ENCODE measurements at regions not wholly inside any gene's neighbourhood (a gene's known extent, or its start where the extent isn't known, plus 50 kb on each side); places are given as distances from the start of the nearest gene placed in this dataset.

DNA sequence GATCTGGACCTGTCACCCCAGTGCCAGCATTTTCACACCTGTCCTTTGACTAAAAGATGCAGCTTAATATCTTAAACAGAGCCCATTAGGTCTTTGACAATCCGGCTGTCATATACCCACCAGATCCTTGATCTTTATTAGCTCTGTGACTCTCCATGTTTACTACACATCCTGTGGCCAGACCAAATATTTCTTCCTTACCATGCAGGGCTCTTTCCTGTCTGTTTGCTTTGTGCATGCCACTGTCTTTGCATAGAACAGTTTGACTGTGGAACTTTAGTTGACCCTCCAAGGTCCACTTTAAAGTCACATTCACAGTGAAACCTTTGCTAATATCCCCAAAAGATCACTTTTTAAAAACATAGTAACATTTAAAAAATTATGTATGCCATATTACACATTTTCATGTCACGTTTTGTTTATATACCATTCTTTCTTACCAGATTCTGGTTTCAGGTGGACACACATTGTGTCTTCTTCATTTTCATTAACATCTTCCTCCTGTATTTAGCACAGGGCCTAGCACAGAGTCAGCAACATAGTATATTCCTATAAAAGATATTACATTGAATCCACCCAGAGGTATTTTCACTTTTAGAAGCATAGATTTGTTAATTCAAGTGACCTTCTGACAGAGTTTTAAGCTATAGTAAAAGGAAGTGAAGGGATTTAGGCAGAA lies 95.8 kb downstream of the RAP2B start:
- H3K4me1 ChIP-seq (ENCODE audit: insufficient read depth, low read length, poor library complexity, severe bottlenecking) = peaks cover 32% of the 10 kb centered on the region
- H3K36me3 ChIP-seq (ENCODE audit: insufficient read depth, low read length, poor library complexity, severe bottlenecking) = no peaks in the 10 kb centered on the region
- no TSS peak for BruUV-seq (replicated peaks)
- H3K27ac ChIP-seq (ENCODE audit: low read depth, low read length, poor library complexity, severe bottlenecking) = no peak overlapping the region
- POLR2A ChIA-PET (ENCODE audit: low non-redundant PET) = no interaction called here
- no peak for TF ChIP-seq CTCF (conservative IDR thresholded peaks at IDR 0.05; ENCODE audit: low read depth, low read length)
- no peak for TF ChIP-seq EZH2 (IDR thresholded peaks at IDR 0.05; ENCODE audit: borderline replicate concordance, low read depth, low read length, poor library complexity, severe bottlenecking)
- CTCF ChIA-PET = no interaction called here
- intact Hi-C loops (cut with micrococcal nuclease; ENCODE audit: unreplicated experiment) = no loop called here
- H3K4me3 ChIP-seq (ENCODE audit: low read depth, low read length, poor library complexity, severe bottlenecking) = no peak overlapping the region
- no peaks in the 10 kb centered on the region for H3K27me3 ChIP-seq (replicated peaks; ENCODE audit: insufficient read depth, low read depth, low read length, poor library complexity)
- DNase-seq (ENCODE audit: low spot score) = no peak
- H3K9me3 ChIP-seq (ENCODE audit: low read depth, low read length, poor library complexity, severe bottlenecking) = no peaks in the 10 kb centered on the region

DNA sequence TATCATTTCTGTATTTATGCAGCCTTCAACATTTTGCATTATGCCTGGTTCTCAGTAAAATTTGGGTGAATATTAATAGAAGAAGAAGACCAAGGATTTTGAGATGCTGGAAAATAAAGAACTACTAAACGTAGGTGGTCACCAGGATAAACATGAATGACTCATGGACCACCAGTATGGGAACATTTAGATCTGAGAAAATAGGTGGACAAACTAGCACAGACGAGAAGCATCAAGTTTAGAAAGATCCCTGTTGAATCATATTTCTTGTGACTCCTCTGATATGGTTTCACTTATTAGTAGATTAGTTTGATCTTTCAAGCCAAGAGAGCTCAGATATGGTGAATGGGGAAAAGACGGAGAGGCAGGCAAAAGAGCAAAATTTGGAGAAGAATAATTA lies 97.9 kb downstream of the RAP2B start:
- ChIA-PET CTCF (no interaction called here), POLR2A (ENCODE audit: low non-redundant PET) (no interaction called here)
- H3K27me3 ChIP-seq (replicated peaks; ENCODE audit: insufficient read depth, low read depth, low read length, poor library complexity) = no peaks in the 10 kb centered on the region

GRCh38 chr3:153260681-153261080 lies 98.7 kb downstream of the RAP2B start:
- no peaks in the 10 kb centered on the region for H3K27me3 ChIP-seq (replicated peaks; ENCODE audit: insufficient read depth, low read depth, low read length, poor library complexity)
- intact Hi-C loops (cut with micrococcal nuclease; ENCODE audit: unreplicated experiment) = no loop called here
- H3K4me3 ChIP-seq (ENCODE audit: low read depth, low read length, poor library complexity, severe bottlenecking) = no peak overlapping the region
- no peaks in the 10 kb centered on the region for H3K36me3 ChIP-seq (ENCODE audit: insufficient read depth, low read length, poor library complexity, severe bottlenecking)
- TF ChIP-seq CTCF (conservative IDR thresholded peaks at IDR 0.05; ENCODE audit: low read depth, low read length) (no peak), EZH2 (IDR thresholded peaks at IDR 0.05; ENCODE audit: borderline replicate concordance, low read depth, low read length, poor library complexity, severe bottlenecking) (no peak)
- H3K4me1 ChIP-seq (ENCODE audit: insufficient read depth, low read length, poor library complexity, severe bottlenecking) = peaks cover 22% of the 10 kb centered on the region
- H3K27ac ChIP-seq (ENCODE audit: low read depth, low read length, poor library complexity, severe bottlenecking) = no peak overlapping the region
- ChIA-PET POLR2A (ENCODE audit: low non-redundant PET) (no interaction called here), CTCF (no interaction called here)
- no TSS peak for BruUV-seq (replicated peaks)
- no peak for DNase-seq (ENCODE audit: low spot score)
- no peaks in the 10 kb centered on the region for H3K9me3 ChIP-seq (ENCODE audit: low read depth, low read length, poor library complexity, severe bottlenecking)

More for the DNA sequence above, 97.9 kb downstream of the RAP2B start:
- no peak for TF ChIP-seq EZH2 (IDR thresholded peaks at IDR 0.05; ENCODE audit: borderline replicate concordance, low read depth, low read length, poor library complexity, severe bottlenecking)
- TF ChIP-seq CTCF (conservative IDR thresholded peaks at IDR 0.05; ENCODE audit: low read depth, low read length) = no peak
- Histone ChIP-seq H3K9me3 (ENCODE audit: low read depth, low read length, poor library complexity, severe bottlenecking) (no peaks in the 10 kb centered on the region), H3K4me3 (ENCODE audit: low read depth, low read length, poor library complexity, severe bottlenecking) (no peak overlapping the region), H3K27ac (ENCODE audit: low read depth, low read length, poor library complexity, severe bottlenecking) (no peak overlapping the region), H3K4me1 (ENCODE audit: insufficient read depth, low read length, poor library complexity, severe bottlenecking) (peaks cover 29% of the 10 kb centered on the region), H3K36me3 (ENCODE audit: insufficient read depth, low read length, poor library complexity, severe bottlenecking) (no peaks in the 10 kb centered on the region)
- BruUV-seq (replicated peaks) = no TSS peak
- DNase-seq (ENCODE audit: low spot score) = no peak
- intact Hi-C loops (cut with micrococcal nuclease; ENCODE audit: unreplicated experiment) = no loop called here
